Prostate gland (tissue), 2 donors: ENCODE measurements at regions not wholly inside any gene's neighbourhood (a gene's known extent, or its start where the extent isn't known, plus 50 kb on each side); places are given as distances from the start of the nearest gene placed in this dataset.

ENCODE experiments used
- DNase-seq: peaks from one replicate; pipeline ENCODE4 v3.0.0-alpha.2; 2019; ENCODE audit warnings: low spot score
- H3K27ac ChIP-seq, 2 donors: fragments of 200-600 bp; sonication (generic); 2 replicates each; pipeline ENCODE4 v1.5.1; 2017 to 2019
- H3K27me3 ChIP-seq: fragments of 200-600 bp; sonication (generic); replicated peaks from 2 replicates; pipeline ENCODE4 v1.5.1; 2019; ENCODE audit not compliant: insufficient read depth
- H3K36me3 ChIP-seq, 2 donors: fragments of 200-600 bp; sonication (generic); 1 replicate in 1 of 2; 2 replicates in 1 of 2; pipeline versions ENCODE4 v1.5.1 to v1.8.1; 2017 to 2019
- H3K4me1 ChIP-seq: fragments of 200-600 bp; sonication (generic); replicated peaks from 2 replicates; pipeline ENCODE4 v1.5.1; 2019
- H3K4me3 ChIP-seq, 2 donors: fragments of 200-600 bp; sonication (generic); 2 replicates each; pipeline ENCODE4 v1.5.1; 2017 to 2019
- H3K9me3 ChIP-seq: fragments of 200-600 bp; sonication (generic); 2 replicates; pipeline ENCODE4 v1.5.1; 2017
- CTCF ChIP-seq, 4 experiments: fragments of 200-600 bp in 2 of 4; fragments of 450-650 bp in 2 of 4; sonication (generic) in 2 of 4; IDR thresholded peaks; 1 replicate in 3 of 4; 2 replicates in 1 of 4; pipeline ENCODE4 v1.5.1; 2016 to 2019; ENCODE audit warnings: antibody characterized with exemption in 4 of 4, mild to moderate bottlenecking in 2 of 4, moderate library complexity in 2 of 4
- POLR2A ChIP-seq: fragments of 450-650 bp; IDR thresholded peaks from one replicate; pipeline ENCODE4 v1.6.1; 2016; ENCODE audit warnings: antibody characterized with exemption, mild to moderate bottlenecking
- POLR2AphosphoS5 ChIP-seq: sonication (generic); formaldehyde crosslinking; IDR thresholded peaks from one replicate; pipeline ENCODE4 v1.6.1; 2017; ENCODE audit warnings: antibody characterized with exemption
- WGBS: methylation state at CpG from one replicate; pipeline ENCODE4 v1.1.5; 2018; 5-methylcytosine and 5-hydroxymethylcytosine counted together
- intact Hi-C: fragments of 100-400 bp; cut with DNase I; formaldehyde crosslinking; loops from one replicate; pipeline ENCODE4 v1.14.2; 2022

- Histone ChIP-seq H3K36me3 (no peaks in the 10 kb centered on the region), H3K27ac (no peak overlapping the region), H3K27me3 (no peaks in the 10 kb centered on the region), H3K4me3 (no peak overlapping the region), H3K4me1 (no peaks in the 10 kb centered on the region), H3K9me3 (no peaks in the 10 kb centered on the region)
- no peak for DNase-seq
- no peak for TF ChIP-seq POLR2AphosphoS5
- TF ChIP-seq POLR2A: no peak
- no peak for TF ChIP-seq CTCF (IDR thresholded peaks at IDR 0.05)
- intact Hi-C loops: no loop called here
Observed at GRCh38 chr3:115330430-115330829, 183.3 kb upstream of the ZBTB20 start.

DNA sequence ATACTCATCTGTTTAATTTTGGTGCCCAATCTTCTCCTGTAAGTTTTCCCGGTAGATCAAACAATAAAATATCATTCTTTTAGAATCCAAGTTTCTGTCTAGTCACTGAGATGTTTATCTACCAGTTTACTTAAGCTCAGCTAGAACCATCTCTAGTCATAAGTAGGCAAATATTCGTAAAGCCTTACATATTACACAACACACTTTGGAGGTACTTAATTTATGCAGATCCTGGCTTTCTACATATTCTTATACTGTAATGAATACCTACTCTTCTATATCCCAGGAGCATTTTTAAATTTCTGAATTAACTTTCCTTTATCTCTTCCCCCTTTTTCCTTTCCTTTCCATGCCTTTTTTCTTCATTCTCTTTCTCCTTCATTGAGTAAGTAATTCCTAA, 185.9 kb upstream of the ZBTB20 start:
- WGBS: 22% methylated on average over 2 of the region's 2 CpGs
- TF ChIP-seq CTCF (IDR thresholded peaks at IDR 0.05): no peak
- TF ChIP-seq POLR2AphosphoS5: no peak
- TF ChIP-seq POLR2A: no peak
- no peaks in the 10 kb centered on the region for H3K27me3 ChIP-seq
- intact Hi-C loops: no loop called here
- H3K4me3 ChIP-seq: no peak overlapping the region
- no peaks in the 10 kb centered on the region for H3K36me3 ChIP-seq
- no peaks in the 10 kb centered on the region for H3K9me3 ChIP-seq
- H3K4me1 ChIP-seq: no peaks in the 10 kb centered on the region
- DNase-seq: no peak
- no peak overlapping the region for H3K27ac ChIP-seq

DNA sequence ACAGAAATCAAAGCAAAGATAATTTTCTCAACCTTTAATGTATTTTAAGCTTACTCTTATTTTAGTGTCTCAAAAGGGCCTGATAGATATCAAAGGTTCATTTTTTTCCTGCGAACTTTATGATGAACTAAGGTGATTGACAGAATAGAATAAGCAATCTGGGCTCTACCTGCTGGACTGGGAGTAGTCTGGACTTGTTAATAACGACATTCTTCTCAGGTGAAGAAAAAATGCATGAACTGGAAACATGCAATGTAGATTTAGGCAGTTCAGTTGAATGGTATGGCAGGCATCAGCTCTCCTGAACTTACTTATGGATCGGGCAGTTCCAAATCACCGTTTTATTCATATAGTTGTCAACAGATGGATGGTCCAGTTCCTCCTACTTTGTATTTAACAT, 189.7 kb upstream of the ZBTB20 start:
- no peak overlapping the region for H3K27ac ChIP-seq
- no peak for DNase-seq
- no peaks in the 10 kb centered on the region for H3K27me3 ChIP-seq
- H3K9me3 ChIP-seq: no peaks in the 10 kb centered on the region
- no peaks in the 10 kb centered on the region for H3K4me1 ChIP-seq
- TF ChIP-seq POLR2A: no peak
- TF ChIP-seq CTCF (IDR thresholded peaks at IDR 0.05): no peak
- TF ChIP-seq POLR2AphosphoS5: no peak
- intact Hi-C loops: no loop called here
- H3K4me3 ChIP-seq: no peak overlapping the region
- no peaks in the 10 kb centered on the region for H3K36me3 ChIP-seq
- WGBS: 68% methylated on average over 4 of the region's 4 CpGs

GRCh38 chr3:115340586-115340985, 193.5 kb upstream of the ZBTB20 start:
- TF ChIP-seq POLR2AphosphoS5 (no peak), POLR2A (no peak), CTCF (IDR thresholded peaks at IDR 0.05) (no peak)
- DNase-seq: no peak
- Histone ChIP-seq H3K27me3 (no peaks in the 10 kb centered on the region), H3K4me3 (no peak overlapping the region), H3K27ac (no peak overlapping the region), H3K4me1 (no peaks in the 10 kb centered on the region), H3K9me3 (no peaks in the 10 kb centered on the region), H3K36me3 (no peaks in the 10 kb centered on the region)
- WGBS: 76% methylated on average over 4 of the region's 4 CpGs
- intact Hi-C loops: no loop called here

DNA sequence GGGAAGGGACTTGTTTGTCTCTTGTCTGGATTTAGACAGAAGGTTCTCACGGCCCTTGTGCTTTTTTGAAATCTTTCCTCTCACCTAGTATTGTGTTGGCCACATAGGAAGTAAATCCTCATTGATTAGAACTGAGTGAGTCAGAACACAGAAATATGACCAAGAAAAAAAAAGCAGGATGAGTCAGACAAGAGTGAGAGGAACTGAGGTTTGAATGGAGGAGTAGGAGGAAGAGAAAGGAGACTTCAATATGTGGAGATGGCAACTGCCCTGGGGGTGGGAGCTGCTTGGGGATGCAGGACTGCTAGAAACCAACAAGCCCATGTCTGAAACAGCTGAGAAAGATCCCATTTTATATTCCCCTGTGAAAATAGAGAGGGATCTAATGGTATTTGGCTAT, 194.1 kb upstream of the ZBTB20 start:
- intact Hi-C loops: no loop called here

More for the DNA sequence above, 194.1 kb upstream of the ZBTB20 start:
- DNase-seq: no peak
- Histone ChIP-seq H3K27me3 (no peaks in the 10 kb centered on the region), H3K9me3 (no peaks in the 10 kb centered on the region), H3K27ac (no peak overlapping the region), H3K4me3 (no peak overlapping the region), H3K36me3 (no peaks in the 10 kb centered on the region), H3K4me1 (no peaks in the 10 kb centered on the region)
- 59% methylated on average over 1 of the region's 1 CpG for WGBS
- TF ChIP-seq POLR2AphosphoS5 (no peak), POLR2A (no peak), CTCF (IDR thresholded peaks at IDR 0.05) (no peak)
